Neural progenitor cell (in vitro differentiated cells): ENCODE measurements at regions not wholly inside any gene's neighbourhood (a gene's known extent, or its start where the extent isn't known, plus 50 kb on each side); places are given as distances from the start of the nearest gene placed in this dataset.

Experiments used
- EZH2 ChIP-seq: fragments of 200-600 bp; sonication (generic); IDR thresholded peaks from 2 replicates; pipeline ENCODE4 v1.6.1; 2017; ENCODE audit warnings: antibody characterized with exemption, mild to moderate bottlenecking, moderate library complexity
- TF ChIP-seq, protein P1 (sequence below): fragments of 200-600 bp; sonication (generic); IDR thresholded peaks from 2 replicates; pipeline ENCODE4 v1.5.1; 2017; ENCODE audit warnings: antibody characterized with exemption, mild to moderate bottlenecking

DNA sequence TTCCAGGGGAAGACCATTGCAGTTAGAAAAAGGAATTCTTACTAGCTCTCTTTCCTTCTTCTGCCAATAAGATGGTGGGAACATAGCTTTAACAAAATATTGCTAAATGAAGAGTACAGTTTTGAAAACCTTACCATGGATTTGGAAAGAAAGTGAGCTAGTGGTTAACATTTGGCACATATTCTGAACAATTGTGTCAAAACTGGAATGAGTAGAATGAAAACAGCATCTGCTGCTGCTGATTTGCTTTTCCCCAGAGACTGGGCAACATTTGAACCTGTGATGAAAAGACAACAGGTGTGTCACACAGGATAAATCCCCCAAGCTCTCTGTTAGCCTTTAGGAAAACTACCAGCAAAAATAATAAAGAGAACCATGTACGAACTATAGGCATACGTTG lies 761.4 kb downstream of the KCNA4 start:
- TF ChIP-seq, protein P1, sequence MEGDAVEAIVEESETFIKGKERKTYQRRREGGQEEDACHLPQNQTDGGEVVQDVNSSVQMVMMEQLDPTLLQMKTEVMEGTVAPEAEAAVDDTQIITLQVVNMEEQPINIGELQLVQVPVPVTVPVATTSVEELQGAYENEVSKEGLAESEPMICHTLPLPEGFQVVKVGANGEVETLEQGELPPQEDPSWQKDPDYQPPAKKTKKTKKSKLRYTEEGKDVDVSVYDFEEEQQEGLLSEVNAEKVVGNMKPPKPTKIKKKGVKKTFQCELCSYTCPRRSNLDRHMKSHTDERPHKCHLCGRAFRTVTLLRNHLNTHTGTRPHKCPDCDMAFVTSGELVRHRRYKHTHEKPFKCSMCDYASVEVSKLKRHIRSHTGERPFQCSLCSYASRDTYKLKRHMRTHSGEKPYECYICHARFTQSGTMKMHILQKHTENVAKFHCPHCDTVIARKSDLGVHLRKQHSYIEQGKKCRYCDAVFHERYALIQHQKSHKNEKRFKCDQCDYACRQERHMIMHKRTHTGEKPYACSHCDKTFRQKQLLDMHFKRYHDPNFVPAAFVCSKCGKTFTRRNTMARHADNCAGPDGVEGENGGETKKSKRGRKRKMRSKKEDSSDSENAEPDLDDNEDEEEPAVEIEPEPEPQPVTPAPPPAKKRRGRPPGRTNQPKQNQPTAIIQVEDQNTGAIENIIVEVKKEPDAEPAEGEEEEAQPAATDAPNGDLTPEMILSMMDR, result no peak
- TF ChIP-seq EZH2, result no peak
